Endodermal cell (in vitro differentiated cells): ENCODE measurements at regions not wholly inside any gene's neighbourhood (a gene's known extent, or its start where the extent isn't known, plus 50 kb on each side); places are given as distances from the start of the nearest gene placed in this dataset.

Experiments used
- DNase-seq: peaks from one replicate; pipeline ENCODE4 v3.0.0-alpha.2; 2017
- H3K27ac ChIP-seq: 2 replicates; pipeline ENCODE4 v1.5.1; 2013; ENCODE audit warnings: mild to moderate bottlenecking, low read depth, low read length, moderate library complexity
- H3K27me3 ChIP-seq: 2 replicates; pipeline ENCODE4 v1.6.1; 2013; ENCODE audit warnings: mild to moderate bottlenecking, low read length, moderate library complexity; ENCODE audit not compliant: insufficient read depth, control insufficient read depth, poor library complexity, severe bottlenecking
- H3K36me3 ChIP-seq: 2 replicates; pipeline ENCODE4 v1.7.0; 2013; ENCODE audit warnings: mild to moderate bottlenecking, low read length, moderate library complexity; ENCODE audit not compliant: control insufficient read depth, insufficient read depth
- H3K4me1 ChIP-seq: one replicate; pipeline ENCODE4 v1.7.0; 2013; ENCODE audit warnings: low read length; ENCODE audit not compliant: control insufficient read depth, insufficient read depth
- H3K4me3 ChIP-seq: 2 replicates; pipeline ENCODE4 v1.5.1; 2013; ENCODE audit warnings: mild to moderate bottlenecking, low read length, moderate library complexity
- H3K9ac ChIP-seq: 2 replicates; pipeline ENCODE4 v1.6.1; 2013; ENCODE audit warnings: mild to moderate bottlenecking, low read length, moderate library complexity; ENCODE audit not compliant: poor library complexity, severe bottlenecking; ENCODE audit errors: extremely low read depth
- H3K9me3 ChIP-seq: 2 replicates; pipeline ENCODE4 v1.6.1; 2013; ENCODE audit warnings: mild to moderate bottlenecking, low read length, moderate library complexity; ENCODE audit not compliant: control insufficient read depth
- H3K27ac Mint-ChIP-seq: 2 replicates; pipeline ENCODE4 v1.8.0; 2020; ENCODE audit warnings: mixed read lengths
- H3K27me3 Mint-ChIP-seq: 2 replicates; pipeline ENCODE4 v1.8.0; 2021; ENCODE audit warnings: mild to moderate bottlenecking, mixed read lengths; ENCODE audit not compliant: insufficient read depth
- H3K36me3 Mint-ChIP-seq: 2 replicates; pipeline ENCODE4 v1.8.0; 2020; ENCODE audit warnings: low read depth, mixed read lengths
- H3K4me1 Mint-ChIP-seq: 2 replicates; pipeline ENCODE4 v1.8.0; 2020; ENCODE audit warnings: mixed read lengths
- H3K4me3 Mint-ChIP-seq: 2 replicates; pipeline ENCODE4 v1.8.0; 2020; ENCODE audit warnings: mild to moderate bottlenecking, moderate library complexity, mixed read lengths
- H3K9me3 Mint-ChIP-seq: 2 replicates; pipeline ENCODE4 v1.8.0; 2020; ENCODE audit warnings: mild to moderate bottlenecking, mixed read lengths
- WGBS, 2 experiments: methylation state at CpG; one replicate each; pipeline versions ENCODE4 v1.1.5 to v1.1.7; 2013; ENCODE audit warnings: missing lambda C conversion rate in 2 of 2, mixed read lengths in 1 of 2; ENCODE audit not compliant: insufficient coverage in 1 of 2, insufficient read length in 1 of 2; 5-methylcytosine and 5-hydroxymethylcytosine counted together
- TF ChIP-seq, protein P1 (sequence below): fragments of 200-600 bp; sonication (generic); conservative IDR thresholded peaks from 2 replicates; pipeline ENCODE4 v1.5.0; 2021; ENCODE audit warnings: antibody characterized with exemption, mild to moderate bottlenecking

DNA sequence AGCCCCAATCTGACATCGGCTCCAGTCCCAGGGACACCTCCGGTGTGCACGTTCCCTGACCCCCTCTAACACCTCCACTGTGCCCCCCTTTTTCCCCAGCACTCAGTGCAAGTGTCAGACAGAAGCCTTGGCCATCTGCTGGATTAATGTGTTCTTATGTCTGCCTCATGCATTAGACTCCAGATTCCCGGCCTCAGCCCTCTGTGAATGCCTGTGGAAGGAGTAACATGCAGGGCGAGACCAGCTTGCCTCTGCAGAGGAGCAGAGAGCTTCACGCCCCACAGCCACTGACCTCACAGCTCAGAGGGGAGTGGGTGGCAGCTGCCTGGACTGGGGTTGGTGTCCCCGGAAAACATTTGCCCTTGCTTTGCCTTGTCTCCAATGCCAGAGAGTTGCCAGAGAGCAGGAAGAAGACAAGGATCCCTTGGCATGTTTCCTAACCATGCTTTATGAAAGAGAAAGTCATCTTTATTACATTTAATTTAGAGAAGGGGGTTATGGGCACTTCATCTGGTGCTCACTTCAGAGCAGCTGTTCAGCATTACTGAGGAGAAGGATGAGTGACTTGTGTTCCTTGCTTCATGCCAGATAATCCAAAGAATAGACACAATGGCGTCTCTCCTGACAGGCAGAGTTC lies 91.6 kb upstream of the CXCL12 start:
- Histone ChIP-seq H3K27me3 (no peaks in the 10 kb centered on the region), H3K9me3 (no peaks in the 10 kb centered on the region), H3K27ac (no peak overlapping the region), H3K4me1 (no peaks in the 10 kb centered on the region), H3K4me3 (no peak overlapping the region), H3K36me3 (no peaks in the 10 kb centered on the region), H3K9ac (no peak overlapping the region)
- 89 to 92% methylated on average over 2 to 8 of the region's 8 CpGs for WGBS, 2 experiments
- no peak overlapping the region for H3K27ac Mint-ChIP-seq
- TF ChIP-seq, protein P1, sequence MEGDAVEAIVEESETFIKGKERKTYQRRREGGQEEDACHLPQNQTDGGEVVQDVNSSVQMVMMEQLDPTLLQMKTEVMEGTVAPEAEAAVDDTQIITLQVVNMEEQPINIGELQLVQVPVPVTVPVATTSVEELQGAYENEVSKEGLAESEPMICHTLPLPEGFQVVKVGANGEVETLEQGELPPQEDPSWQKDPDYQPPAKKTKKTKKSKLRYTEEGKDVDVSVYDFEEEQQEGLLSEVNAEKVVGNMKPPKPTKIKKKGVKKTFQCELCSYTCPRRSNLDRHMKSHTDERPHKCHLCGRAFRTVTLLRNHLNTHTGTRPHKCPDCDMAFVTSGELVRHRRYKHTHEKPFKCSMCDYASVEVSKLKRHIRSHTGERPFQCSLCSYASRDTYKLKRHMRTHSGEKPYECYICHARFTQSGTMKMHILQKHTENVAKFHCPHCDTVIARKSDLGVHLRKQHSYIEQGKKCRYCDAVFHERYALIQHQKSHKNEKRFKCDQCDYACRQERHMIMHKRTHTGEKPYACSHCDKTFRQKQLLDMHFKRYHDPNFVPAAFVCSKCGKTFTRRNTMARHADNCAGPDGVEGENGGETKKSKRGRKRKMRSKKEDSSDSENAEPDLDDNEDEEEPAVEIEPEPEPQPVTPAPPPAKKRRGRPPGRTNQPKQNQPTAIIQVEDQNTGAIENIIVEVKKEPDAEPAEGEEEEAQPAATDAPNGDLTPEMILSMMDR = no peak
- H3K36me3 Mint-ChIP-seq = no peaks in the 10 kb centered on the region
- no peaks in the 10 kb centered on the region for H3K27me3 Mint-ChIP-seq
- no peaks in the 10 kb centered on the region for H3K4me1 Mint-ChIP-seq
- no peak overlapping the region for H3K4me3 Mint-ChIP-seq
- H3K9me3 Mint-ChIP-seq = no peaks in the 10 kb centered on the region
- no peak for DNase-seq

DNA sequence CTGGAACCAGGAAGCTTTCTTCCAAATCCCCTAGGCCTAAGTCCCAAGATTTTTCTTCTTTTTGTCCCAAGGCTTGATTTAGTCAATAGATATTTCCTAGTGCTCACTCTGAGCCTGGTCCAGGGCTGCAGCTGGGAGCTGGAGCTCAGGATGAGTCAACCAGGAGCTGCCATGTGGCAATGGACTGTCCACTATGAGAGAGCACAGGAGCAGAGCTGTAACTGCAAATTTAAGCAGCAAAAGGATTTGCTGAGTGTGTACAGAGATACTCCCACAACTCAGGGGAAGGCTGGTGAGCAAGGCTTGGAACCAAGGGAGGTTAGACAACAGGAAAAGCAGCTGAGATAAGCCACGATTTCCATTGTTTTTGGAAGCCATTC lies 92.1 kb upstream of the CXCL12 start:
- Histone ChIP-seq H3K27me3 (no peaks in the 10 kb centered on the region), H3K27ac (no peak overlapping the region), H3K4me3 (no peak overlapping the region), H3K9ac (no peak overlapping the region), H3K36me3 (no peaks in the 10 kb centered on the region), H3K4me1 (no peaks in the 10 kb centered on the region), H3K9me3 (no peaks in the 10 kb centered on the region)
- Mint-ChIP-seq H3K4me3 (no peak overlapping the region), H3K4me1 (no peaks in the 10 kb centered on the region), H3K27ac (no peak overlapping the region), H3K27me3 (no peaks in the 10 kb centered on the region), H3K36me3 (no peaks in the 10 kb centered on the region), H3K9me3 (peaks cover under 1% of the 10 kb centered on the region)
- TF ChIP-seq, protein P1 = no peak
- DNase-seq = no peak
- 78 to 85% methylated on average over 1 of the region's 1 CpG for WGBS, 2 experiments

DNA sequence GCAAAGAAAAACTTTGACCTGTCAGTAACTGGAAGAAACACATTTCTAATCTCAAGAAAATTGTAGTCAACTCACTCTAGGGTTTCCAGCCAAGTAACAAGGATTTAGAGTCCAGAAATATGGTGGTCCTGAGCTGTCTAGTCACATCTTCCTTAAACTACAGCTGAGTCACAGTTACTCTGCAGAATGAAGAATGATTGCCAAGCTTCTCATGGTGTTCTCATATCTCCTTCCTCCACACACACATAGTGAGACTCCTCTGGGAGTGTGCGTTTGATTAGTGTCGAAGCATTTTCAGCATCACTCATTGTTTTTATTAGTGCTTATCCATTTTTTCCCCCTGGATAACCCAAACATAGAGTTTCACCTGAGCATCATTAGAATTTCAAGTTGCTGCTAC lies 93.1 kb upstream of the CXCL12 start:
- TF ChIP-seq, protein P1 = no peak
- no peaks in the 10 kb centered on the region for H3K4me1 ChIP-seq
- H3K9me3 ChIP-seq = no peaks in the 10 kb centered on the region
- H3K9ac ChIP-seq = no peak overlapping the region
- H3K36me3 ChIP-seq = no peaks in the 10 kb centered on the region
- Mint-ChIP-seq H3K4me1 (no peaks in the 10 kb centered on the region), H3K27ac (no peak overlapping the region), H3K27me3 (peaks cover 1% of the 10 kb centered on the region), H3K4me3 (no peak overlapping the region), H3K9me3 (peaks cover 4% of the 10 kb centered on the region), H3K36me3 (no peaks in the 10 kb centered on the region)
- H3K4me3 ChIP-seq = no peak overlapping the region
- no peak overlapping the region for H3K27ac ChIP-seq
- H3K27me3 ChIP-seq = no peaks in the 10 kb centered on the region
- 95 to 100% methylated on average over 2 of the region's 2 CpGs for WGBS, 2 experiments
- no peak for DNase-seq
